Activated CD4-positive, alpha-beta T cell treated with anti-CD3 and anti-CD28 coated beads, Interleukin-2, amount 50 U/mL, for 4 hours (primary cell): ENCODE measurements at regions not wholly inside any gene's neighbourhood (a gene's known extent, or its start where the extent isn't known, plus 50 kb on each side); places are given as distances from the start of the nearest gene placed in this dataset.
"Not testable (repeated sequence)": the region's sequence is repeated elsewhere in the genome, so short reads cannot be mapped to it uniquely, and the experiment has no call there.

Experiments
- DNase-seq, 2 experiments: peaks; one replicate each; pipeline ENCODE4 v3.0.0-alpha.2; 2020

DNA sequence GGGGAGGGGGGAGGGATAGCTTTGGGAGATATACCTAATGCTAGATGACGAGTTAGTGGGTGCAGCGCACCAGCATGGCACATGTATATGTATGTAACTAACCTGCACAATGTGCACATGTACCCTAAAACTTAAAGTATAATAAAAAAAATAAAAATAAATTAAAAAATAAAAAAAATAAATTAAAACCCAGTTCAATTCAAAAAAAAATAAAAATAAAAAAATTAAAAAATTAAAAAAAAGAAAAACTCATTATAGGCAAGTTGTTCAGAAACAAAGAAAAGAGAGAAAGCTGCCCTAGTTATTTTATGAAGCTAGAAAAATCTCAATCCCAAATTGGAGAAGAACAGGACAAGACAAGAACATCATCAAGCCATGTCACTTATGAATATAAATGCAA is 147.5 kb upstream of the PRR20G start:
- not testable (repeated sequence) for DNase-seq

- DNase-seq, result no peak
Observed at GRCh38 chr3:127431066-127431465, 143.2 kb upstream of the PRR20G start.

GRCh38 chr3:127428344-127428997 is 140.6 kb upstream of the PRR20G start:
- DNase-seq, result no peak

- DNase-seq, result no peak
Observed at GRCh38 chr3:127427666-127428065, 139.8 kb upstream of the PRR20G start.

- no peak for DNase-seq
Observed at GRCh38 chr3:127427156-127427555, 139.3 kb upstream of the PRR20G start.

DNA sequence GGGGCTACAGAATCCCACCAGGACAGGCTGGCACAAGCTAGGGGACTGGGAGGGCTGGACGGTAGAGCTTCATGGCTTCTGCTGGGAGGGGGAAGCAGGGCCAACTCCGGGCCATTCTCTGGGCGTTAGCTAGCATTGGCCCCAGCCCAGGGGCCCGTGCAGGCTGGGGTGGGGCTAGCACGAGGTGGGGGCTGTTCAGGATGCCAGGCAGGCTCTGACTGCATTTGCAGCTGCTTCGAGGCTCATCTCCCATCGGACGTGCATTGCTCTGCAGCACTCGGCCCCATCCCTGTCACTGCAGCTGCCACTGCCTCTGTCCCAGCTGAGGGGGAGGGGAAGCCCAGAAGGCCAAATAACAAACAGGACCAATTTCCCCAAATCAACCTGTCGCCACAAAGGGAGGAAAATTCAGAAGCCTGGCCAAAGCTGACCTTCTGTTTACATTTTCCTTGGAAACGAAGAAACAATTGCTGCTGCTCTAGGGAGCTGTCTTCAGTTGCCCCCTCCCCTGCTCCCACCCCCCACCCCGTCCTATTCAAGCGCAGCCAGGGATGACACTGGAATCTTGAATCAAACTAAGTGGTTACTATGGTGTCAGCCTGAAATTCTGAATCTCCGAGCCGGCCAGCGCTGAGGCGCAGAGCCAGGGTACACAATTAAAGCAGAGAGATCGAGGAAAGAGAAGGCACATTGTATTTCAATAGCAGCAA is 138.8 kb upstream of the PRR20G start:
- DNase-seq, result no peak

GRCh38 chr3:127425505-127426443 is 137.9 kb upstream of the PRR20G start:
- no peak for DNase-seq

DNA sequence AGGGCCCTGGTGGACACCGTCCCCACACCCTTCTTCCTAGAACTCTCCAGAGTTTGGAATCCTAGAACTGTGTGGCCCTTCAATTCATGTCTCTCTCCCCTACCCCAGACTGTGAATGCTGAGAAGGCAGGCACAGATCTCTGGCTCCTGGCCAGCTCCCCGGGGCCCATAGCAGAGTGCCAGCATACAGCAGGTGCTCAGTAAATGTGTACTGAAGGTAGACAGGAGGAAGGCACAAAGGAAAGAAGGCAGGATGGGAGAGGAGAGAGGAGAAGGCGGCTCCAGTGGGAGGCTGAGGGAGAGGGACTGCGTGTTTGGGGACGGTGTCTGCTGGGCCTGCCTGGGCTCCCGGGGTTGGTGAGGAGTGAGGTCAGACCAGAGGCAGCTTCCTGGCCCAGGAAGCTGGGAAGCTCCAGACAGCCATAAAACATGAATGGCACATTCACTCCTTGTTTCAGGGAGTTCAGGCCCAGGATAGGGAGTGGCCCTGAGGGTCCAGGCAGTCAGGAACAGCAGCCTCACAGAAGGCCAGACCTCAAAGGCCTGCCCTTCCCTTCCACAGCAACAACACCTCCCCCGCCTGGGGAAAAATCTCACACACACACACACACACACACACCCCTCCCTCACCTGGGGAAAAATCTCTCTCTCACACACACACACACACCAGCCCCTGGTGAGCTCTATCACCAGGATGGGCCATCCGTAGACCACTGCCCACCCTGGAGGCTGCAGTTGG is 137.1 kb upstream of the PRR20G start:
- DNase-seq, result no peak

- DNase-seq, result no peak
Observed at GRCh38 chr3:127423856-127424765, 136.3 kb upstream of the PRR20G start.

GRCh38 chr3:127422663-127423375 is 135.0 kb upstream of the PRR20G start:
- no peak for DNase-seq

GRCh38 chr3:127421943-127422662 is 134.3 kb upstream of the PRR20G start:
- DNase-seq, result no peak

DNA sequence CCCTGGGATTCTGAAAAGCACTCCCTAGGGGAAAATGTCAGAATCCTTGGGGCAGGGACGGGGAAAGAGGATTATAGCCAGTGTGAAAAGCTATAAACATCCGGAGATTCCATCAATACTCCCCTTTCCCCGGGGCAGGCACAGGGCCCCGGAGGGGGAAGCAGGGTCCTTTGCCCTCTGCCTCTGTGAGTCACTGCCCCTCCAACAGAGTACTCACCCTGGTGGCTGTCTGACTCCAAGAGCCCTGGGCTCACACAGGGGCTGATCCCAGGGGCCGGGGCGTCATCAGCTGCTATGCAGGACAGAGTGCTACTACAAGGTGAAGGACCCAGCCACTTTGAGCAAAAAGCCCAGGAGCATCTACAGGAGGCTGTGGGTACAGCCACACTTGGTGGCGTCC is 133.0 kb upstream of the PRR20G start:
- DNase-seq, result no peak

DNA sequence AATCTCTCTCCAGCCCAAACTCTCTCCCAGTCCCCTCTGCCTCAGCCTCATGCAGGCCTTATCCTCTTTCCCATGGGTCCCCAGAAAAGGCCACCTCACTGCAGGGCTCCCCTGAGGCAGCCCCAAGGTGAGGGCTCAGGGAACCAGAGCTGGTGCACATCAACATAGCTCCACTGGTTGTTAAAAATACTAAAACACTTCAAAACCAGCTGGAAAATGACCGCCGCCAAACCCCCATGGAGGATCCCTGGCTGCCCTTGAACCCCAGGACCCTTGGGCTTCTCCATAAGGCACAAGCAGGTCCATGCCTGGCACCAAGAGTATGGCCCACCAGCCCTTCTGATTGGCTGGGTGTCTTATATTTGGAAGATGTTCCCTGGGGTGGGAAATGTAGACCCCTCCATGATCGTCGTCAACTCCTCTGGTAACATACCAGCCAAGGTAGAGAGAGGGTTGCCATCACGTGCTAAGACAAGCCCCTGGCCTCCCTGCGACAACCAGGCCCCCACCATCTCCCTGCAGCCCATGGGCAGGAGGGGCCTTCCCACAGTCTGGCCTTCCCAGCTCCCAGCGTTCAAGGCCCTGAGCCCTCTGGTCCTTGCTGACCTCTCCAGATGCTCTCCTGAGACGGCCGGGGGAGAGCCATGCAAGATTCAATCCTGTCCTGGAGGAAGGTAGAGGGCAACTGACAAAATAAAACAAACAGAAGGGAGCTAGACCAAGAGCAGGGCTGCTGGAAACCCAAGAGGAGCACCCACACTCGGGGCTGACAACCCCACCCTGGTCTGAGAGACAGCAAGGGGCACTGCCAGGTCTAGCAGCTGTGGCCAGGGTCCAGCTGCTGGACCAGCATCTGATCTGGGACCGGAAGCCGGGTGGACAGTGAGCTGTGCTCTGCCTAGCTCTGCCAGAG is 132.1 kb upstream of the PRR20G start:
- no peak for DNase-seq

DNA sequence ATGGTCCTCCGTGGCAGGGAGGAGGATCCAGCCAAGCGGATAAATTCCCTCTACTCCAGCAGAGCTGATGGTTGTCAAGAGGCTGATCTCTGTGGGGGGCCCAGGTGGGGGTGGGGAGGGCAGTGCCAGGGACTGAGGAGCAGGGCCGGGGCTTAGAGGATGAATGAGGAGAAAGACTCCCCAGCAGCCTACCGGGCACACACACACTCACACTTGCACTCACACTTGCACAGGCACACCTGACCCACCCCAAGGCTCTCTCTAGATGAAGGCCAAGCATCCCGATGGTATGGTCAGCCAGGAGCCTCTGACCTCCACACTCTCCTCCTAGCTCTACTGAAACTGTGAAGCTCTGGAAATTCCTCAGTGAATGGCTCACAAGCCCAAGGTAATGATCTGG is 131.3 kb upstream of the PRR20G start:
- no peak for DNase-seq

GRCh38 chr3:127418560-127419147 is 130.8 kb upstream of the PRR20G start:
- no peak for DNase-seq

DNA sequence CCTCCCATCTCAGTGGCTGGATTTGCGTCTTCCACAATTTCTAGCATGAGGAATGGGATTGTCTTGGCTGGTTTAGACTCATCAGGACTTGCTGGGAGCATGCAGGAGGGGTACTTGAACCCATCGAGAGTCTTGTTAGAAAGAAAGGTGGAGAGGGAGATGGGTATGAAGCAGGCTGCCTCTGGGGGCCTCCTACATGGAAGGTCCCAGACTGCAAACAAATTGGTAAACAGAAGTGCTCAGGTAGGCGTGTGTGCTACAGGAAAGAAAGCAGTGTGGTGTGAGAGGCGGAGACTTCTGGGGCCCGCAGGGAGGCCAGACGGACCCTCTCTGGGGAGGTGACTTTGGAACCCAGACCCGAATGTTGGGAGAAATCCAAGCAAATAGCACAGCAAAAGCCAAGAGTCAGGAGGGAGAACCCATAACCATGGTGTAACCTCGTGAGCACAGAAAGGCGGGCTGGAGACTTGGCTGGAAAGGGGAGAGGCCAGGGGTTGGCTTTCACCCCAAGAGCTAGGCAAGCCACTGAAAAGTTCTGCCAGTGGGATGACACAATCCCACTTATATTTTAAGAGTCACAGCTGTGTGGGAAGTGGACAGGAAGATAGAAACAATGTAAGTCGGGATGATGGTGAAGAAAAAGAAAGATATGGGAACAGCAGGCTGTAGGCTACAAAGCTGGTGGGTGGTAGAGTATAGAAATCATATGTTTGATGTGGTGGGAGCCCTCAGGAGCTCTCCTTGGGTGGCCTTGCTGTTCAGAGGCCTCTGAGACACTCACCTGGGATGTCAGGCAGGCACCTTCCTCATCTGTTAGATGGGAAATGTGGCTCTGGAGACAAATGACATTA is 130.1 kb upstream of the PRR20G start:
- DNase-seq, result no peak

DNA sequence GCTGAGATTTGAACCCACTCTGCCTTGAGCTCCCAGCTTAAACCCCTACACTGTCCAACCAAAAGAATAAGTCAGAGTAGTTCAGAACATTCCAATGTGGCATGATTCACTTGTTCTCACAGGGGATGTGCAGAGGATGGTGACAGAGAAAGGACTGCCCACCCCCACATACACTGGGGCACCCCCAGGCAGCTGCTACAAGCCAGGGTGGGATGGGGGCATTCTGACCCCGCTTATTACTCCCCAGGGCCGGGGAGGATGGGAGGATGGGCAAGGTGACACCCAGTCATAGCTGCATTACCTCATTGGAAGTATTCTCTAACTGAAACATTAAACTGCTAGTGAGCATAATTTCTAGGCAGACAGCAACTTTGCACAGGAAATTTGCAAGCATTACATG is 126.0 kb upstream of the PRR20G start:
- no peak for DNase-seq

GRCh38 chr3:127413318-127413673 is 125.5 kb upstream of the PRR20G start:
- DNase-seq, result no peak
